Mesenchymal stem cell (in vitro differentiated cells and primary cell): ENCODE measurements at regions not wholly inside any gene's neighbourhood (a gene's known extent, or its start where the extent isn't known, plus 50 kb on each side); places are given as distances from the start of the nearest gene placed in this dataset.
"Not testable (repeated sequence)": the region's sequence is repeated elsewhere in the genome, so short reads cannot be mapped to it uniquely, and the experiment has no call there.

Experiments
- DNase-seq: peaks from one replicate; pipeline ENCODE4 v3.0.0-alpha.2; 2013
- H2AFZ ChIP-seq: one replicate; pipeline ENCODE4 v1.6.1; 2013; ENCODE audit warnings: low read depth, mild to moderate bottlenecking, control low read depth, inconsistent platforms, low read length, moderate library complexity
- H2AK5ac ChIP-seq: 2 replicates; pipeline ENCODE4 v1.6.1; 2013; ENCODE audit warnings: low read length, moderate library complexity, mild to moderate bottlenecking, inconsistent platforms; ENCODE audit not compliant: severe bottlenecking
- H2BK120ac ChIP-seq: one replicate; pipeline ENCODE4 v1.6.1; 2013; ENCODE audit warnings: low read depth, mild to moderate bottlenecking, inconsistent platforms, low read length, moderate library complexity
- H2BK12ac ChIP-seq, 2 experiments: one replicate each; pipeline ENCODE4 v1.6.1; 2013; ENCODE audit warnings: inconsistent platforms in 2 of 2, low read length in 2 of 2, mild to moderate bottlenecking in 2 of 2, moderate library complexity in 2 of 2, control low read depth in 1 of 2
- H2BK15ac ChIP-seq: one replicate; pipeline ENCODE4 v1.6.1; 2013; ENCODE audit warnings: mild to moderate bottlenecking, low read depth, inconsistent platforms; ENCODE audit not compliant: poor library complexity, severe bottlenecking
- H2BK5ac ChIP-seq: 2 replicates; pipeline ENCODE4 v1.6.1; 2013; ENCODE audit warnings: low read depth, mild to moderate bottlenecking, low read length, control low read depth, inconsistent platforms; ENCODE audit not compliant: poor library complexity, severe bottlenecking
- H3K14ac ChIP-seq, 2 experiments: one replicate each; pipeline ENCODE4 v1.6.1; 2013; ENCODE audit warnings: inconsistent platforms in 2 of 2, low read length in 2 of 2, control low read depth in 1 of 2, mild to moderate bottlenecking in 1 of 2, moderate library complexity in 1 of 2
- H3K18ac ChIP-seq, 2 experiments: one replicate each; pipeline ENCODE4 v1.6.1; 2013; ENCODE audit warnings: inconsistent platforms in 2 of 2, low read length in 2 of 2, control low read depth in 1 of 2, low read depth in 1 of 2, mild to moderate bottlenecking in 1 of 2
- H3K23ac ChIP-seq, 2 experiments: one replicate each; pipeline ENCODE4 v1.6.1; 2013; ENCODE audit warnings: inconsistent platforms in 2 of 2, low read length in 2 of 2, mild to moderate bottlenecking in 2 of 2, moderate library complexity in 2 of 2, control low read depth in 1 of 2
- H3K27ac ChIP-seq: 2 replicates; pipeline ENCODE4 v1.5.1; 2013; ENCODE audit warnings: mild to moderate bottlenecking, moderate library complexity, low read length, control low read depth, inconsistent platforms; ENCODE audit not compliant: poor library complexity, severe bottlenecking
- H3K27me3 ChIP-seq, 2 experiments: 2 replicates each; pipeline versions ENCODE4 v1.6.1 to v1.7.0; 2013; ENCODE audit warnings: low read length in 2 of 2, mild to moderate bottlenecking in 2 of 2, moderate library complexity in 2 of 2, control low read depth in 1 of 2, inconsistent platforms in 1 of 2; ENCODE audit not compliant: control insufficient read depth in 1 of 2, insufficient read depth in 1 of 2
- H3K36me3 ChIP-seq, 2 experiments: 2 replicates each; pipeline versions ENCODE4 v1.6.1 to v1.7.0; 2013; ENCODE audit warnings: low read length in 2 of 2, control low read depth in 1 of 2, inconsistent platforms in 1 of 2, low read depth in 1 of 2, mild to moderate bottlenecking in 1 of 2; ENCODE audit not compliant: insufficient read depth in 2 of 2, control insufficient read depth in 1 of 2
- H3K4ac ChIP-seq, 2 experiments: one replicate each; pipeline ENCODE4 v1.6.1; 2013; ENCODE audit warnings: inconsistent platforms in 2 of 2, low read length in 2 of 2, mild to moderate bottlenecking in 2 of 2, moderate library complexity in 2 of 2, control low read depth in 1 of 2, low read depth in 1 of 2
- H3K4me1 ChIP-seq: 2 replicates; pipeline ENCODE4 v1.6.1; 2013; ENCODE audit warnings: low read depth, low read length, control low read depth; ENCODE audit not compliant: control insufficient read depth, insufficient read depth
- H3K4me2 ChIP-seq: 2 replicates; pipeline ENCODE4 v1.6.1; 2013; ENCODE audit warnings: low read length, mild to moderate bottlenecking, inconsistent platforms; ENCODE audit not compliant: poor library complexity, severe bottlenecking
- H3K4me3 ChIP-seq, 2 experiments: 2 replicates each; pipeline versions ENCODE4 v1.5.1 to v1.7.0; 2013; ENCODE audit warnings: low read length in 2 of 2, mild to moderate bottlenecking in 2 of 2, control low read depth in 1 of 2, low read depth in 1 of 2; ENCODE audit not compliant: insufficient read depth in 1 of 2
- H3K79me1 ChIP-seq: replicated peaks from 2 replicates; pipeline ENCODE4 v1.6.1; 2013; ENCODE audit warnings: mild to moderate bottlenecking, control low read depth, low read length, inconsistent platforms; ENCODE audit not compliant: poor library complexity, severe bottlenecking
- H3K9ac ChIP-seq: 2 replicates; pipeline ENCODE4 v1.7.0; 2013; ENCODE audit warnings: mild to moderate bottlenecking, low read length, moderate library complexity
- H3K9me3 ChIP-seq: 2 replicates; pipeline ENCODE4 v1.7.0; 2013; ENCODE audit warnings: mild to moderate bottlenecking, low read length; ENCODE audit not compliant: control insufficient read depth
- H4K8ac ChIP-seq: one replicate; pipeline ENCODE4 v1.6.1; 2013; ENCODE audit warnings: inconsistent platforms, mild to moderate bottlenecking, low read length, moderate library complexity
- H4K91ac ChIP-seq: one replicate; pipeline ENCODE4 v1.6.1; 2013; ENCODE audit warnings: mild to moderate bottlenecking, low read length, inconsistent platforms
- WGBS: methylation state at CpG from one replicate; pipeline ENCODE4 v1.1.7; 2013; ENCODE audit warnings: mixed read lengths; 5-methylcytosine and 5-hydroxymethylcytosine counted together

DNA sequence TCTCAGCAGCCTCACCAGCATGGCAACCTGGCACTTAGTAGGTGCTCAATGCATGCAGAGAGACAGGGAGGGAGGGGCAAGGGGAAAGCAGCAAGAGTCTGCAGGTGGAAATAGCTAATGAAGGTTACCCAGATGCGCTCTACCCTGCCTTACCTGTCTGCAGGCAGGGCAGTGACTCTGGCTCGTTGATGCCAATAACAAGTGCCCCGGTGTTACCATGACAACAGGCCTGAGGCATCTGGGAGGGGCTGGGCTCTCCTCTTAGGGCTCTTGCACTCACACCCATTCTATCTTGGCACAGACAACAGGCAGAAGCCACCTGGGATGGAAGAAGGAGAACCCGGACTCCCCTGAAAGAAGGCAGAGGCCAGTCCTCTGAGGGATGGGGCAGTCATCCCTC lies 896.0 kb downstream of the TUBA3C start:
- not testable (repeated sequence) for H3K23ac ChIP-seq, H3K4me1 ChIP-seq, DNase-seq, H3K9me3 ChIP-seq, H3K4ac ChIP-seq, H3K27me3 ChIP-seq, H2BK5ac ChIP-seq, H3K27ac ChIP-seq, H3K4me3 ChIP-seq, H3K79me1 ChIP-seq, H3K9ac ChIP-seq, H3K36me3 ChIP-seq, H3K4me2 ChIP-seq, H2AK5ac ChIP-seq, H3K14ac ChIP-seq, H4K91ac ChIP-seq, H2BK12ac ChIP-seq, H4K8ac ChIP-seq, H2BK15ac ChIP-seq, H2AFZ ChIP-seq, H3K18ac ChIP-seq, H2BK120ac ChIP-seq
- WGBS, result 64% methylated on average over 4 of the region's 4 CpGs

- not testable (repeated sequence) for H2AK5ac ChIP-seq, H3K4me3 ChIP-seq, H2BK15ac ChIP-seq, H3K27ac ChIP-seq, DNase-seq, H3K23ac ChIP-seq, H4K91ac ChIP-seq, H3K9me3 ChIP-seq, H3K4me1 ChIP-seq, H3K14ac ChIP-seq, H3K9ac ChIP-seq, H3K4ac ChIP-seq, H3K36me3 ChIP-seq, H2BK12ac ChIP-seq, H3K4me2 ChIP-seq, H3K79me1 ChIP-seq, H2AFZ ChIP-seq, H3K27me3 ChIP-seq, H2BK5ac ChIP-seq, H3K18ac ChIP-seq, H4K8ac ChIP-seq, H2BK120ac ChIP-seq
- 100% methylated on average over 1 of the region's 5 CpGs for WGBS
Observed at GRCh38 chr13:18284040-18284439, 897.6 kb downstream of the TUBA3C start.

DNA sequence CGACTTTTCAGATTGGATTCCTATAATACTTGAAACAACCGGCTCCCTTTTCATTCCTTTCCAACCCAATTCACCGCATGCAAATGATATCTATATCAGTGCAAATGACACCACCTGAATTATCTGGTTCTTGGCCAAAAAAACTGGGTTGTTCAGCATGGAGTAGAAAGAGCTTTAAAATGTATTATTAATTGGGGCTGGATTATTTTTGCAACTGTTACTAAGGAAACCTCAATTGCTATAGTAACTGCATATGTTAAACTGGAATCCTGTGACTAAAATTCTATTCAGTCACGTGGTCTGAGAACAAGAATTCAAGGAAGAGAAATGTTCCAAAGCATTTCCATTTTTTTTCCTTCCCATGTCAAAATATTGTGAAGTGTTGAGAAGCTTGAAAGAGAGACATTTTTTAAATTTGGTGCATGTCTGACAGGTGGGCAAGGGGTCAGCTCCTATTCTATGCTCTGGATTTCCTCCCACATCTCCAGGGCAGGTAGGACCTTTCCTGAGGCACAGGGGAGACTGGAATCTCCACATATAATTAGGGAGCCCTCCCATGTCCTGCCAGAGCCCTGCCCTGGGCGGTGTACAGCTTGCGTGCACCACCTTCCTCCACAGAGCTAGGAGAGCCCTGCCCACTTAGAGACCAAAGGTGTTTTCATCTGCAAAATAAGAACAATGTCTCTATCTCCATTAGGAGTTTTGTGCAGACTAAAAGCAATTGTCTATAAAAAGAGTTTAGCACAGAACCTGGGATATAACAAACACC lies 899.6 kb downstream of the TUBA3C start:
- not testable (repeated sequence) for H3K4me2 ChIP-seq, H2BK120ac ChIP-seq, H3K14ac ChIP-seq, H2AFZ ChIP-seq, H3K27ac ChIP-seq, H3K79me1 ChIP-seq, H3K18ac ChIP-seq, H3K27me3 ChIP-seq, H3K4ac ChIP-seq, H2AK5ac ChIP-seq, H3K36me3 ChIP-seq, H3K9ac ChIP-seq, H2BK5ac ChIP-seq, H3K9me3 ChIP-seq, H3K4me1 ChIP-seq, H4K8ac ChIP-seq, H2BK12ac ChIP-seq, H3K23ac ChIP-seq, H4K91ac ChIP-seq, H3K4me3 ChIP-seq, H2BK15ac ChIP-seq, DNase-seq
- no CpG with 5 or more reads among the region's 6 CpGs for WGBS

- not testable (repeated sequence) for H2BK120ac ChIP-seq, H3K9me3 ChIP-seq, H4K8ac ChIP-seq, H3K79me1 ChIP-seq, H3K27me3 ChIP-seq, H2BK15ac ChIP-seq, H2BK12ac ChIP-seq, H3K9ac ChIP-seq, H2AFZ ChIP-seq, H3K23ac ChIP-seq, H2AK5ac ChIP-seq, H3K4me2 ChIP-seq, H4K91ac ChIP-seq, H3K4me3 ChIP-seq, H3K27ac ChIP-seq, H3K4ac ChIP-seq, DNase-seq, H3K14ac ChIP-seq, H3K18ac ChIP-seq, H3K36me3 ChIP-seq, H2BK5ac ChIP-seq, H3K4me1 ChIP-seq
- WGBS, result 42% methylated on average over 2 of the region's 11 CpGs
Observed at GRCh38 chr13:18280904-18281828, 900.5 kb downstream of the TUBA3C start.
